Spinal cord (tissue), 9 donors: ENCODE measurements at regions not wholly inside any gene's neighbourhood (a gene's known extent, or its start where the extent isn't known, plus 50 kb on each side); places are given as distances from the start of the nearest gene placed in this dataset.

Experiments used
- DNase-seq, 6 donors: peaks; one replicate each; pipeline versions ENCODE4 v3.0.0 to v3.0.0-alpha.2; 2013 to 2015; ENCODE audit warnings: low spot score in 6 of 6, low read depth in 4 of 6
- H3K27ac ChIP-seq: one replicate; pipeline ENCODE4 v1.5.1; 2013; ENCODE audit warnings: low read depth, low read length, control low read depth
- H3K27me3 ChIP-seq: one replicate; pipeline ENCODE4 v1.6.1; 2013; ENCODE audit warnings: low read length; ENCODE audit not compliant: control insufficient read depth, insufficient read depth
- H3K36me3 ChIP-seq: one replicate; pipeline ENCODE4 v1.6.1; 2013; ENCODE audit warnings: low read length; ENCODE audit not compliant: control insufficient read depth, insufficient read depth
- H3K4me1 ChIP-seq: one replicate; pipeline ENCODE4 v1.6.1; 2013; ENCODE audit warnings: low read length; ENCODE audit not compliant: control insufficient read depth, insufficient read depth
- H3K4me3 ChIP-seq: one replicate; pipeline ENCODE4 v1.5.1; 2013; ENCODE audit warnings: low read depth, low read length, control low read depth
- H3K9me3 ChIP-seq: one replicate; pipeline ENCODE4 v1.6.1; 2013; ENCODE audit warnings: low read length; ENCODE audit not compliant: control insufficient read depth, insufficient read depth
- WGBS: methylation state at CpG from one replicate; pipeline ENCODE4 v1.1.5; 2013; ENCODE audit warnings: missing lambda C conversion rate; ENCODE audit not compliant: insufficient coverage; 5-methylcytosine and 5-hydroxymethylcytosine counted together
- donor health status: healthy.

DNA sequence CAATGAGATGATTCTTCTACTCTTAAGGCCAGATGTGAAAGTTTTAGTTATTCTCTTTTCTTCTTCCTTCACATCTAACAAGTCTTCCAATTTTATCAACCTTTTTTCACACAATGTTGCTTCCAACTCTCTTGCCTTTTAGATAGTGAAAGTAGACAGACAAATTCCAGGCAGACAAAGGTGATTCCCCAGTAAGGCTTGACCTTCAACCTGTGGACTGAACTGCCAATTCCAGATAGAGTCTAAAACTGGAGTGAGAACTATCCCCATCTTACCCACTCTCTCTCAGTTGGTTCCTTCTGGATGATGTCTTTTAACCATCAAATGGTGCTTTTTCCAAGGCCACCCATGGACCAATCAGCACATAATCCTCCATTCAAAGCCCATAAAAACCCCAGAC lies 159.0 kb downstream of the NSUN3 start:
- peaks cover 6% of the 10 kb centered on the region for H3K4me1 ChIP-seq
- no peak overlapping the region for H3K4me3 ChIP-seq
- no peaks in the 10 kb centered on the region for H3K27me3 ChIP-seq
- no peak for DNase-seq
- H3K36me3 ChIP-seq, result no peaks in the 10 kb centered on the region
- H3K27ac ChIP-seq, result no peak overlapping the region
- no peaks in the 10 kb centered on the region for H3K9me3 ChIP-seq

GRCh38 chr3:94225148-94225865 lies 162.4 kb downstream of the NSUN3 start:
- Histone ChIP-seq H3K4me1 (peaks cover 6% of the 10 kb centered on the region), H3K36me3 (no peaks in the 10 kb centered on the region), H3K27ac (peak overlapping the region; percentile 66), H3K4me3 (no peak overlapping the region), H3K27me3 (no peaks in the 10 kb centered on the region), H3K9me3 (no peaks in the 10 kb centered on the region)
- WGBS, result 25% methylated on average over 4 of the region's 5 CpGs
- peak; percentile 53 to 90 (median 72) for DNase-seq

DNA sequence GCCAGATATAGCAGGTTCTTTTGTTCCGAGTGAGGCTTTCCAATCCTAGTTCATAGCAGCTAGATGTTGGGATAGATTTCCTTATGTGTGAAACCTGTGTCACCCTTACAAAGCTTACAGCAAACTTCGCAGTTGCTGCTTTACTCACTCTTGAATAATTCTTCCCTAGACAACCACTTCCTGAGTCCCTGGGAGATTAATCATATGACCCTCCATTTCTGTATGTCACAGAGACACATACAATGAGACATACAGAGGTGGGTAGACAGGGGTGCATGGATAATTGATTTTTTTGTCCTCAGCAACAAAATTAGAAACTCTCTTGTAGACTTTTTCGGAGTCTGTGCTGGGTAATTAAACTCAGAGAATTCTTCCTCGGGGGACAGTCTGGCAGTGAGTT lies 163.2 kb downstream of the NSUN3 start:
- no peaks in the 10 kb centered on the region for H3K9me3 ChIP-seq
- H3K27me3 ChIP-seq, result no peaks in the 10 kb centered on the region
- H3K4me1 ChIP-seq, result peaks cover 6% of the 10 kb centered on the region
- no peak overlapping the region for H3K4me3 ChIP-seq
- 17% methylated on average over 2 of the region's 4 CpGs for WGBS
- peak overlapping the region; percentile 66 for H3K27ac ChIP-seq
- DNase-seq, result peak in 2 of 6 donors; percentile 17 to 47
- H3K36me3 ChIP-seq, result no peaks in the 10 kb centered on the region

DNA sequence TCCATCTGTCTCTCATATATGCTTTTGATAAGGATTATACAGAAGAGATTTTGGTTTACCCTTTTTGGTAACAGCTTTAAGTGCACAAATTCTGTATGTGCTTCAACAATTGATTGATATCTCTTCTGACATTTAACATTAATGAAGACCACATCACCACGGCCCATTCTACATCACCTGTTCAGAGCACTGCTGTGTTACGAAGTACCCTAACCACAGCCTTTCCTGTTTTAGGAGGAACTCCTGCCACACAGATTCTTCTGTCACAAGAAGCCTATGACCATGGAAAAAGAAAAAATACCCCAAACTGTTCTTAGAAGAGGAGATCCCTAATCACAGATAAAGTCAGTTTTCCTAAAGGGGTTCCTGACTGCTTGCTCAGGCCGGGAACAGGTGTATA lies 170.1 kb downstream of the NSUN3 start:
- H3K4me1 ChIP-seq, result no peaks in the 10 kb centered on the region
- 100% methylated on average over 1 of the region's 3 CpGs for WGBS
- H3K9me3 ChIP-seq, result no peaks in the 10 kb centered on the region

GRCh38 chr3:94234177-94234788 lies 171.4 kb downstream of the NSUN3 start:
- no peak overlapping the region for H3K27ac ChIP-seq
- no peaks in the 10 kb centered on the region for H3K9me3 ChIP-seq
- peak in 2 of 6 donors; percentile 79 to 88 for DNase-seq
- no CpG with 5 or more reads among the region's 4 CpGs for whole genome bisulfite sequencing
- H3K27me3 ChIP-seq, result no peaks in the 10 kb centered on the region
- no peaks in the 10 kb centered on the region for H3K4me1 ChIP-seq
- H3K36me3 ChIP-seq, result no peaks in the 10 kb centered on the region
- H3K4me3 ChIP-seq, result no peak overlapping the region

More for the DNA sequence above, 170.1 kb downstream of the NSUN3 start:
- no peaks in the 10 kb centered on the region for H3K27me3 ChIP-seq
- no peaks in the 10 kb centered on the region for H3K36me3 ChIP-seq
- no peak overlapping the region for H3K4me3 ChIP-seq
- DNase-seq, result no peak
- no peak overlapping the region for H3K27ac ChIP-seq

- Histone ChIP-seq H3K27ac (no peak overlapping the region), H3K27me3 (no peaks in the 10 kb centered on the region), H3K4me1 (no peaks in the 10 kb centered on the region), H3K9me3 (no peaks in the 10 kb centered on the region), H3K36me3 (no peaks in the 10 kb centered on the region), H3K4me3 (no peak overlapping the region)
- DNase-seq, result no peak
- 69% methylated on average over 1 of the region's 3 CpGs for WGBS
These were observed 179.1 kb downstream of the NSUN3 start for GRCh38 chr3:94241986-94242385.

- 40% methylated on average over 2 of the region's 4 CpGs for WGBS
- no peaks in the 10 kb centered on the region for H3K9me3 ChIP-seq
- no peak overlapping the region for H3K27ac ChIP-seq
- no peak overlapping the region for H3K4me3 ChIP-seq
- no peaks in the 10 kb centered on the region for H3K4me1 ChIP-seq
- DNase-seq, result peak in 2 of 6 donors; percentile 60 to 82
- H3K27me3 ChIP-seq, result no peaks in the 10 kb centered on the region
- H3K36me3 ChIP-seq, result no peaks in the 10 kb centered on the region
These were observed 183.3 kb downstream of the NSUN3 start for GRCh38 chr3:94246171-94246570.

DNA sequence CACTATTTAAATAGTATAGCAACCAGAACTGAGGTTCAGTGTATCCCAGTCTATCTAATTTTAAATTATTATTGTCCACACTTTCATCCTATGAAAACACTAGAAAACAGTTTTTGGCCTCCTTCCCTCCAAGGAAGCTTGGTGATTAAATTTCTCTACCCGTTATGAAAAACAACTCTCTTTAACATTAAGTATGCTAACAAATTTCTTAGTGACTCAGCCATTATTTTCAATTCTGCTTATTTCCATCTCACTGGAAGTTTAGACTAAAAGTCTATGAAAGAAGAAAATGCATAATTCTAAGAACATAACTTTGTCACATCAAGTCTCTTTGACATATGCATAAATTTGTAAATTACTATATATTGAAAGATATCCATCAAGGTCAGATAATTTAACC lies 185.2 kb downstream of the NSUN3 start:
- Histone ChIP-seq H3K4me1 (no peaks in the 10 kb centered on the region), H3K4me3 (no peak overlapping the region), H3K9me3 (no peaks in the 10 kb centered on the region), H3K27ac (no peak overlapping the region), H3K27me3 (peaks cover 2% of the 10 kb centered on the region), H3K36me3 (no peaks in the 10 kb centered on the region)
- no CpG with 5 or more reads among the region's 1 CpG for WGBS
- DNase-seq, result no peak

GRCh38 chr3:94249491-94250079 lies 186.7 kb downstream of the NSUN3 start:
- Histone ChIP-seq H3K27ac (no peak overlapping the region), H3K4me1 (no peaks in the 10 kb centered on the region), H3K27me3 (peaks cover 2% of the 10 kb centered on the region), H3K4me3 (no peak overlapping the region), H3K9me3 (no peaks in the 10 kb centered on the region), H3K36me3 (no peaks in the 10 kb centered on the region)
- 77% methylated on average over 2 of the region's 5 CpGs for WGBS
- DNase-seq, result peak in 2 of 6 donors; percentile 59 to 76

GRCh38 chr3:94251566-94251965 lies 188.7 kb downstream of the NSUN3 start:
- H3K9me3 ChIP-seq, result no peaks in the 10 kb centered on the region
- H3K27me3 ChIP-seq, result peaks cover 2% of the 10 kb centered on the region
- DNase-seq, result no peak
- WGBS, result no CpG with 5 or more reads among the region's 1 CpG
- no peak overlapping the region for H3K27ac ChIP-seq
- no peaks in the 10 kb centered on the region for H3K4me1 ChIP-seq
- H3K4me3 ChIP-seq, result no peak overlapping the region
- no peaks in the 10 kb centered on the region for H3K36me3 ChIP-seq
